GM21367 (cell line): ENCODE measurements at regions not wholly inside any gene's neighbourhood (a gene's known extent, or its start where the extent isn't known, plus 50 kb on each side); places are given as distances from the start of the nearest gene placed in this dataset.

Experiments used
- ATAC-seq: cut with Tn5 transposase; IDR thresholded peaks from one replicate; pipeline ENCODE4 v1.9.1; 2021; ENCODE audit not compliant: unreplicated experiment

DNA sequence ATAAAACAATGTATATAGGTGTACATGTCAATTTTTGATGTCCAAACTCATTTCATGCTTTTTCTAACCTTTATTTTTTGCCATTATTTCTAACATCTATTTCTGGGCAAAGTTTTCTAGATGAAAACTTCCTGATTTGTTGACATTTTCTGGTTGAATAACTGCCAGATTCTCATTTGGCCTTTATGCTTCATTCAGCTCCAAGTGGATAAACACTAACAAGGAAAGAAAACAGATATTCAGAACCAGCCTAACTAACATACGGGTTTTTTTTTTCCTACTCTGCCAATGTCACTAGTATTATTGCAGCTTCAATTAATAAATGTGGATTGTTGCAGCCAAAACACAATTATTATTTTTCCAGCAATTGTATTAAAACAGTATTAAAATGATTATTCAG, 50.9 kb upstream of the RAP1GDS1 start:
- ATAC-seq: no peak

- ATAC-seq: no peak
Measured at GRCh38 chr4:98209111-98209510, 52.1 kb upstream of the RAP1GDS1 start.

- peak; percentile 54 for ATAC-seq
Measured at GRCh38 chr4:98204236-98204553, 57.0 kb upstream of the RAP1GDS1 start.

DNA sequence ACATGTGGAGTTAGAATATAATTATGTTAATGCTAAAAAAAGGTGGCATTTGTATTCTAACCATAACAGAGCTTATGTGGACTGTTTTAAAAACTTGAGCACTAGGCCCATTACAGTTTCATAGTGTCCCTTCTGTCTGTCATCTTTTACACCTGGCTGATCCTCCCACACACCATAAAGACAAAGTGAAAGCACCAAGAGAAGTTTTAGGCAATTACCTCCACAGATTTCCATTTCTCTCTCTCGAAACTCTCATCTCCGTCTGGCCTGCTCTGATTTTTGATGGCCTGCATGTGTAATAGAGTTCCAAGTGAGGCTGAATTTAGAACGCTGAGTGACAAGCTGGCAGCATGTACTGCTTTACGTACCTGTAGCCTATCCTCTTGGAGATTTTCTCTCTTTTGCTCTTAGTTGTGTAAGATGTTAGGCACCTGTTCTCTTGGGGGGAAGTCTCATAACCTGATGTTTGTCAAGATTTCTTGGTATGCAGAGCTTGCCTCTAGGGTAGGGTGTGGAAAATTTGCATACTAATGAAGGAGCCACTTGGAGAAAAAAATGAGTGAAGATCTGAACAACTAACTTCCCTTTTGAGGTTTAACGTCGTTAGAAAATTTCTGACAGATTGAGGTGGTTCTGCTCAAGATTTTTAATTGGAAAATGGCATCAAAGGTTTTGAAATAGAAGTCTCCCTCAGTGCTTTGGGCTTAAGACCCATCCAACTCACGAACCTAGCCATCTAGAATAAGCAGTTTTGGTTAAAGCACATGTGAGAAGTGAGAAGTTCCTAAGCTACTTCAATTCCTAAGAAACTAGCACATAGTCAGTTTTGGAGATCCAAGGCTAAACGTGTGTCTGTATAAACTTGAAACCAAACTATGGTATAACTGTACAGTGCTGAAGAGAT, 57.6 kb upstream of the RAP1GDS1 start:
- peak; percentile 66 for ATAC-seq

- no peak for ATAC-seq
Measured at GRCh38 chr4:98202907-98203306, 58.3 kb upstream of the RAP1GDS1 start.

GRCh38 chr4:98199247-98199646, 56.0 kb upstream of the STPG2 start:
- ATAC-seq: no peak

DNA sequence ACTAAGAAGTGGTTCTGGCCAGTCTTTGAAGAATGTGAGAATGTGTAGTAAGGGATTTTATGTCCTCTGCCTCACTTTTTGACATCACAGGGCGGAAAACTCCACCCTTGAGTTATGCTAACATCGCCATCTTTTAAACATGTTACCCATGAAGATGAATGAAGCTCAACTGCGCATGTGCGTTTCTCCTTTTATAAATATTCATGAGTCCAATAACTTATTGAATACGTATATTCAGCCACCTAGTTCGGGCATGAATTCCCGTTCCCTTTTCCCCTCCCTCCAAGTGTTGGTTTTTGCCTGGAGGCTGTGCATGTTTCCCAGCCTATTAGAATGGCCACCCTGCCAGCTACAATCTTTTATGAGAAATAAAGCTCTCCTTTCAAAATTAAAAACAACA, 51.7 kb upstream of the STPG2 start:
- ATAC-seq: no peak

- no peak for ATAC-seq
Measured at GRCh38 chr4:98193459-98194105, 50.3 kb upstream of the STPG2 start.
